HG02678 (cell line): ENCODE measurements at regions not wholly inside any gene's neighbourhood (a gene's known extent, or its start where the extent isn't known, plus 50 kb on each side); places are given as distances from the start of the nearest gene placed in this dataset.
"Not testable (repeated sequence)": the region's sequence is repeated elsewhere in the genome, so short reads cannot be mapped to it uniquely, and the experiment has no call there.

Source experiments
- ATAC-seq: cut with Tn5 transposase; IDR thresholded peaks from one replicate; pipeline ENCODE4 v1.9.1; 2021; ENCODE audit warnings: mild to moderate bottlenecking, moderate library complexity; ENCODE audit not compliant: unreplicated experiment

- no peak for ATAC-seq
These were observed 86.3 kb downstream of the NUS1 start for GRCh38 chr6:117761610-117762009.

- peak; percentile 96 for ATAC-seq
These were observed 96.1 kb downstream of the NUS1 start for GRCh38 chr6:117771403-117771802.

GRCh38 chr6:117776441-117776840 is 101.2 kb downstream of the NUS1 start:
- peak; percentile 47 for ATAC-seq

DNA sequence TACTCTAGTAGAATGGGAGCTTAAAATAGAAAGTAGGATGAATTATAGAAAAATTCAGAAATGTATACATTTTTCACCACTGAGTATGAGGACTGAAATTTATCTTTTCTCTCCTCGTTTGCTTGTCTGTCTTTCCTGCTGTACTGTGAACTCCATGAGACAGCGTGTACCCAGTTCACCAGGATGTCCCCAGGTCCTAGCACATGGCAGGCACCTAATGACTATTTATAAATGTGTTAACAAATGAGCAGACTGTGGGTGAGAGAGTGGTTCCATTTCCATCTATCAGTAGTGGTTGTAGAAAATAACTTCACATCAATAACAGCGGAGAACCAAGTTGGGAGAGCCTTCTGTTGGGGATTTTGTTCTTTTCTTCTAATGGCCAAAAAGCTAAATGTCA is 106.3 kb downstream of the NUS1 start:
- no peak for ATAC-seq

DNA sequence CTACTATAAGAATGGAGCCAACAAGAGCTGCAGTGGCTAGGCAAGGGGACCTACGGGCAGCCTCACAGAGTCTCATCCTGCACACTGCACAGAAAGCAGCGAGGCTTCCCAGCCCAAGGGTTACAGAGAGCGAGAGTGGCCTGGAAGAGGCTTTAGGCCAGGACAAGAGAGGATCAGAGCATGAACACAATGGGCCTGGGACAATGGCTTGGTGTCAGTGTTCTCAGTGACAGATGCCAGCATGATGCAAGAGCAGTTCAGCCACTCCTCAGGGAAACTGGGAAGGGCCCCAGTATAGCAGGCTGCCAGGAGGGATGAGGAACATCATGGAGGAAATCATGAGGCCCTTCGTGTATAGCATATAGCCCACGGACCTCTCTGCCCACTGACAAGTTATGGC is 108.0 kb downstream of the NUS1 start:
- ATAC-seq: no peak

DNA sequence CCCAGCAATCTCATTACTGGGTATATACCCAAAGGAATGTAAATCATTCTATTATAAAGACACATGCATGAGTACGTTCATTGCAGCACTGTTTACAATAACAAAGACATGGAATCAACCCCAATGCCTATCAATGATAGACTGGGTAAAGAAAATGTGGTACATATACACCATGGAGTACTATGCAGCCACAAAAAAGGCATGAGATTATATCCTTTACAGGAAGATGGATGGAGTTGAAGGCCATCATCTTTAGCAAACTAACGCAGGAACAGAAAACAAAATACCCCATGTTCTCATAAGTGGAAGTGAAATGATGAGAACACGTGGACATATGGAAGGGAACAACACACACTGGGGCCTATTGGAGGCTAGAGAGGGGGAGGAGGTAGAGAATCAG is 115.7 kb downstream of the NUS1 start:
- ATAC-seq: no peak

GRCh38 chr6:117795234-117795633 is 111.8 kb upstream of the SLC35F1 start:
- no peak for ATAC-seq

DNA sequence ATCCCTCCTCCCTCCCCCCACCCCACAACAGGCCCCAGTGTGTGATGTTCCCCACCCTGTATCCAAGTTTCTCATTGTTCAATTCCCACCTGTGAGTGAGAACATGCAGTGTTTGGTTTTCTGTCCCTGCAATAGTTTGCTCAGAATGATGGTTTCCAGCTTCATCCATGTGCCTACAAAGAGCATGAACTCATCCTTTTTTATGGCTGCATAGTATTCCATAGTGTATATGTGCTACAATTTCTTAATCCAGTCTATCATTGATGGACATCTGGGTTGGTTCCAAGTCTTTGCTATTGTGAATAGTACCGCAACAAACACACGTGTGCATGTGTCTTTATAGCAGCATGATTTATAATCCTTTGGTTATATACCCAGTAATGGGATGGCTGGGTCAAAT is 108.2 kb upstream of the SLC35F1 start:
- not testable (repeated sequence) for ATAC-seq

- no peak for ATAC-seq
These were observed 96.8 kb upstream of the SLC35F1 start for GRCh38 chr6:117810269-117810668.

GRCh38 chr6:117817499-117817898 is 89.6 kb upstream of the SLC35F1 start:
- ATAC-seq: no peak

GRCh38 chr6:117817992-117818391 is 89.1 kb upstream of the SLC35F1 start:
- ATAC-seq: no peak

DNA sequence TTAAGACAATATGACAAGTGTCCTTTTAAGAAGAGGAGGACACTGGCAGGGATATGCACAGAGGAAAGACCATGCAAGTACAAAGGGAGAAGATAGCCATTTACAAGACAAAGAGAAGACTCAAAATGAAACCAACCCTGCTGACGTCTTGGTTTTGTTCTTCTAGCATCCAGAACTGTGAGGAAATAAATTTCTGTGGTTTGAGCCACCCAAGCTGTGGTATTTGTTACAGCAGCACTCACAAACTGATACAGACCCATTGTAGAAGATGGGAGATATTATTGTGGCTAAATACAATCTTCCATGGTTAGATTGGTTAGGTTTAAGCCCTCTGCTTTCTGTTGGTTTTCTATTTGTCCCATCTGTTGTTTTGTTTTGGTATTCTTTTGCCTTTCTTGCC is 88.6 kb upstream of the SLC35F1 start:
- ATAC-seq: no peak

GRCh38 chr6:117829594-117830319 is 77.3 kb upstream of the SLC35F1 start:
- ATAC-seq: no peak

GRCh38 chr6:117837261-117837660 is 69.8 kb upstream of the SLC35F1 start:
- no peak for ATAC-seq

DNA sequence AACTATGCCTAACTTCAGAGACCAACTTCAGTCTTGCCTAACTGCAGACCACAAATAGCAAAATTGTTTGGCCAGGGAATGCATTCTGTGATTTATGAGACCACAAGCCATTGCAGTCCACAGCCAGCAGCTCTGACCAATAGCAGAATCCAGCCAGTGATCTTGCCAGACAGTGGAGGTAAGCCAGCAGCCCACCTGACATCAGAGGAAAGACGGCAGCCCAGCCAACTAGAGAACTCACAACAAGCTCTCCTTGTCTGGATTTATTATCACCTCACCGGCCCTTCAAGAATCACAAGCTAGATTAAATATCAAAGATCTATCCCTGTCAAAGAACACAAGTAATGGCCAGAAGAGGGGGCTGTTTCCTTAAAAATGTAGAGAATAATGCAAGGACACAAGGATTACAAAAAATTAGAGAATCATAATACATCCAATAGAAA is 66.5 kb upstream of the SLC35F1 start:
- no peak for ATAC-seq

- ATAC-seq: no peak
These were observed 59.2 kb upstream of the SLC35F1 start for GRCh38 chr6:117847912-117848311.

- ATAC-seq: no peak
These were observed 58.0 kb upstream of the SLC35F1 start for GRCh38 chr6:117849087-117849486.
